Gastroesophageal sphincter (tissue), 4 donors: ENCODE measurements at regions not wholly inside any gene's neighbourhood (a gene's known extent, or its start where the extent isn't known, plus 50 kb on each side); places are given as distances from the start of the nearest gene placed in this dataset.

Source experiments
- ATAC-seq: fragments of 150-250 bp; one replicate; pipeline ENCODE4 v1.9.1; 2016; ENCODE audit warnings: mild to moderate bottlenecking, moderate library complexity
- H3K27ac ChIP-seq, 4 donors: fragments of 200-600 bp; sonication (generic) in 3 of 4; 1 replicate in 3 of 4; 2 replicates in 1 of 4; pipeline ENCODE4 v1.5.1; 2016 to 2019
- H3K27me3 ChIP-seq: fragments of 200-600 bp; sonication (generic); one replicate; pipeline ENCODE4 v1.5.1; 2019
- H3K36me3 ChIP-seq, 2 donors: fragments of 200-600 bp; sonication (generic); one replicate each; pipeline ENCODE4 v1.5.1; 2019; ENCODE audit warnings: control low read depth in 1 of 2
- H3K4me1 ChIP-seq, 3 donors: fragments of 200-600 bp; sonication (generic); 1 replicate in 2 of 3; 2 replicates in 1 of 3; pipeline ENCODE4 v1.5.1; 2016 to 2019; ENCODE audit warnings: control low read depth in 2 of 3
- H3K4me3 ChIP-seq, 2 donors: fragments of 200-600 bp; sonication (generic); one replicate each; pipeline ENCODE4 v1.5.1; 2019; ENCODE audit warnings: mild to moderate bottlenecking in 1 of 2, moderate library complexity in 1 of 2
- H3K9me3 ChIP-seq, 3 donors: fragments of 200-600 bp; sonication (generic); one replicate each; pipeline ENCODE4 v1.5.1; 2017 to 2019; ENCODE audit warnings: control low read depth in 2 of 3
- CTCF ChIP-seq, 4 experiments: fragments of 200-600 bp in 2 of 4; fragments of 450-650 bp in 2 of 4; sonication (generic) in 1 of 4; IDR thresholded peaks; one replicate each; pipeline ENCODE4 v1.5.1; 2017 to 2019; ENCODE audit warnings: antibody characterized with exemption in 4 of 4, mild to moderate bottlenecking in 2 of 4, moderate library complexity in 2 of 4
- EP300 ChIP-seq: sonication (generic); formaldehyde crosslinking; IDR thresholded peaks from one replicate; pipeline ENCODE4 v1.6.1; 2017; ENCODE audit warnings: antibody characterized with exemption, mild to moderate bottlenecking
- POLR2A ChIP-seq, 2 donors: fragments of 450-650 bp; IDR thresholded peaks; one replicate each; pipeline ENCODE4 v1.6.1; 2017; ENCODE audit warnings: antibody characterized with exemption in 2 of 2, mild to moderate bottlenecking in 2 of 2, moderate library complexity in 1 of 2
- POLR2AphosphoS5 ChIP-seq: sonication (generic); formaldehyde crosslinking; IDR thresholded peaks from one replicate; pipeline ENCODE4 v1.6.1; 2017; ENCODE audit warnings: antibody characterized with exemption
- WGBS, 2 donors: methylation state at CpG; one replicate each; pipeline ENCODE4 v1.1.5; 2018; ENCODE audit warnings: low coverage in 1 of 2; 5-methylcytosine and 5-hydroxymethylcytosine counted together

GRCh38 chr9:108196332-108197007, 659.3 kb downstream of the ACTL7B start:
- no peak overlapping the region for H3K27ac ChIP-seq
- peaks cover 0 to 12% (median 0%) of the 10 kb centered on the region in 3 donors for H3K9me3 ChIP-seq
- whole genome bisulfite sequencing, 2 donors: 85 to 88% methylated on average over 5 of the region's 5 CpGs
- no peak for TF ChIP-seq CTCF (IDR thresholded peaks at IDR 0.05)
- no peak for TF ChIP-seq POLR2A (IDR thresholded peaks at IDR 0.05)
- no peak for TF ChIP-seq POLR2AphosphoS5
- no peak for TF ChIP-seq EP300
- no peaks in the 10 kb centered on the region for H3K27me3 ChIP-seq
- no peak for ATAC-seq
- no peaks in the 10 kb centered on the region for H3K4me1 ChIP-seq
- no peaks in the 10 kb centered on the region for H3K36me3 ChIP-seq
- H3K4me3 ChIP-seq: no peak overlapping the region

- Histone ChIP-seq H3K27me3 (no peaks in the 10 kb centered on the region), H3K27ac (no peak overlapping the region), H3K36me3 (no peaks in the 10 kb centered on the region), H3K4me3 (no peak overlapping the region), H3K9me3 (no peaks in the 10 kb centered on the region), H3K4me1 (no peaks in the 10 kb centered on the region)
- TF ChIP-seq EP300 (no peak), POLR2A (IDR thresholded peaks at IDR 0.05) (no peak), CTCF (IDR thresholded peaks at IDR 0.05) (no peak), POLR2AphosphoS5 (no peak)
- no peak for ATAC-seq
Measured at GRCh38 chr9:108194154-108194553, 661.6 kb downstream of the ACTL7B start.

GRCh38 chr9:108193026-108193710, 662.6 kb downstream of the ACTL7B start:
- Histone ChIP-seq H3K4me3 (no peak overlapping the region), H3K36me3 (no peaks in the 10 kb centered on the region), H3K4me1 (no peaks in the 10 kb centered on the region), H3K9me3 (no peaks in the 10 kb centered on the region), H3K27ac (no peak overlapping the region), H3K27me3 (no peaks in the 10 kb centered on the region)
- WGBS, 2 donors: 72 to 80% methylated on average over 8 of the region's 8 CpGs
- no peak for ATAC-seq
- TF ChIP-seq EP300 (no peak), CTCF (IDR thresholded peaks at IDR 0.05) (no peak), POLR2A (IDR thresholded peaks at IDR 0.05) (no peak), POLR2AphosphoS5 (no peak)

- Histone ChIP-seq H3K36me3 (no peaks in the 10 kb centered on the region), H3K4me1 (peaks cover 0 to 12% (median 0%) of the 10 kb centered on the region in 3 donors), H3K4me3 (no peak overlapping the region), H3K27me3 (no peaks in the 10 kb centered on the region), H3K9me3 (no peaks in the 10 kb centered on the region), H3K27ac (no peak overlapping the region)
- WGBS, 2 donors: 78 to 83% methylated on average over 2 to 4 of the region's 4 CpGs
- no peak for TF ChIP-seq CTCF (IDR thresholded peaks at IDR 0.05)
- no peak for TF ChIP-seq POLR2A (IDR thresholded peaks at IDR 0.05)
- no peak for TF ChIP-seq POLR2AphosphoS5
- TF ChIP-seq EP300: no peak
- ATAC-seq: no peak
Measured at GRCh38 chr9:108191065-108191464, 664.7 kb downstream of the ACTL7B start.

GRCh38 chr9:108188976-108189375, 666.8 kb downstream of the ACTL7B start:
- ATAC-seq: no peak
- no peaks in the 10 kb centered on the region for H3K9me3 ChIP-seq
- H3K27ac ChIP-seq: no peak overlapping the region
- no peaks in the 10 kb centered on the region for H3K27me3 ChIP-seq
- H3K36me3 ChIP-seq: no peaks in the 10 kb centered on the region
- H3K4me1 ChIP-seq: peaks cover 0 to 12% (median 0%) of the 10 kb centered on the region in 3 donors
- no peak overlapping the region for H3K4me3 ChIP-seq
- TF ChIP-seq EP300: no peak
- no peak for TF ChIP-seq CTCF (IDR thresholded peaks at IDR 0.05)
- TF ChIP-seq POLR2A (IDR thresholded peaks at IDR 0.05): no peak
- no peak for TF ChIP-seq POLR2AphosphoS5
- 78 to 90% methylated on average over 2 of the region's 2 CpGs for WGBS, 2 donors
